Stimulated activated CD8-positive, alpha-beta memory T cell treated with anti-CD3 and anti-CD28 coated beads, Interleukin-4, amount 100 ng/mL, for 24 hours (primary cell): ENCODE measurements at regions not wholly inside any gene's neighbourhood (a gene's known extent, or its start where the extent isn't known, plus 50 kb on each side); places are given as distances from the start of the nearest gene placed in this dataset.

ENCODE experiments used
- DNase-seq: peaks from one replicate; pipeline ENCODE4 v3.0.0-alpha.2; 2020; ENCODE audit warnings: low read depth

DNA sequence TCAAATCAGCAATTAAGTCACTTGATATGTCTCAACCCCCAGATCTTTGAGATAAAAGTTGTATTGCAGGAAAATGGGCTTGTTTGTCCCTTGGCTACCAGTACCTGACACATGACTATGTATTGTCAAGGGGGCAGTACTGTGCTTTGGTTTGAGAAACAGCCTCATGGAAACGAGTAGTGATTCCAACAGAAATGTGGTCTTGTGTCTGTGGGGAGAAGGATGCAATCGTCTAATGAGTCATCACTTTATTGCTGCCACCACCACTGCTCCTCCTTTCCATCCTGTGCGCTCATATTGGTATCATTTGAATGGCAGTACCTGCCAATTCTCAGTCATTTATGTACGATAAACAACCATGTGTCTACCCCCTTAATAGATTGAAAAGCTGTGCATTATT is 72.8 kb upstream of the ARHGAP5 start:
- DNase-seq, result no peak

GRCh38 chr14:32005628-32006027 is 71.5 kb upstream of the ARHGAP5 start:
- no peak for DNase-seq

- DNase-seq, result no peak
These were observed 70.6 kb upstream of the ARHGAP5 start for GRCh38 chr14:32006263-32007110.

- no peak for DNase-seq
These were observed 69.2 kb upstream of the ARHGAP5 start for GRCh38 chr14:32007755-32008362.

- no peak for DNase-seq
These were observed 68.4 kb upstream of the ARHGAP5 start for GRCh38 chr14:32008602-32009193.

- DNase-seq, result no peak
These were observed 67.7 kb upstream of the ARHGAP5 start for GRCh38 chr14:32009221-32009975.

DNA sequence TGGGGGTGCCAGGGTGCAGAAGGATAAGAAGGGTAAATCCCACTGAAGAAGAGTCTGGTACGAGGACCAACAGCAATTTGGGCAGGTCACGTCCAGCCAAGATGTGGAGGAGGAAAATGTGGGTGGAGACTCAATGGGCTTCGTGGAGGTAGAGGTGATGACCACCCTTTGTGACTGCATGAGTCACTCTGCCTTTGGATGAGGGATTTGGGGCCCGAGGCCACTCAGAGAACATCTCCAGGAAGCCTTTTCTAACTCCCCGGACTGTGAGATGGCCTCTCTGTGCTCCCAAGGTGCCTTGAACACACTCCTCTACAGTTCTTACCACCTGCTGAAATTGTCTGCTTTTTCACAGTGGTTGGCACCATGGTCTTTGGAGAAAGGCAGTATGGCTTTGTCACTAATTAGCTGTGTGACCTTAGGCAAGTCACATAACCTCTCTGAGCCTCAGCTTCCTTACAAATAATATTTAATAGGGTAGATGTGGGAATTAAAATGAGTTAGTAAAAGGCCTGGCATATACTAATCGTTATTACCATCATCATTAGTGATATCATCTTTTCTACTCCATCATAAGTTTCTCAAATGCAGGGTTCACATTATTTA is 67.0 kb upstream of the ARHGAP5 start:
- DNase-seq, result no peak

GRCh38 chr14:32010604-32011125 is 66.4 kb upstream of the ARHGAP5 start:
- no peak for DNase-seq

DNA sequence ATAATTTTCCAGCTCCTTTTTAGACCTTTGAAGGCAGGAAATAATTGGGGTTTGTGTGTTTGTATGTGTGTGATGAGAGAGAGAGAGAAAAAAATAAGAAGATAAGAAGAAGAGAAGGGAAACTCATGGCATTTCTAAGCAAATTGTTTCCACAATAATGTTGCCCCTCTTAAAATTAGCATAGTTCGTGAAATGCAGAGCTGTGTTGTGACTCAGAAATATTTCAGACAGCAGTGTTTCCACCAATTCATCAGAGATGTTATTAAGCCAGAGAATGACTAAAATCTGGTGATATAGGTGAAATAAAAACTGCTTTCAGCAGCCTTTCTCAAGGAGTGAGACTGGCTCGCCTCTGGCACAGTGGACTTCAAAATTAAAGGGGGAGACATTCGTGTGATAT is 65.9 kb upstream of the ARHGAP5 start:
- DNase-seq, result no peak

DNA sequence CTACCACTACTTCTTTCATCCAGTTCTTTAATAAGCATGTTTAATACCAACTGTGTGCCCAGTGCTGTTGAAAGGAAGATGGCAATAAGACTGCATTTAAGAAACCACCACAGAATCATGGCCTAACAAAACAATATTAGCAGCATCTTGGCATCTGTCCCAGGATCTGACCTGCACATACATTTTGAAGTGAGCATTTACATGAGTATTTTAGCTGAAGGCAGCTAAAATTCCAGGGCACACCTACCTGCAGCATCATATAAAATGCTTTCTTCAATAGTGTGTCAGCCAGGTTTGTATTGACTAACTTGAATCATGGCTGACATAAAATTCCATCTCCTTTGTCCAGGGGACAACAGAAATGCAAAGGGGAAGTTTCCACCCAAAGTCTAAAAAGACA is 65.0 kb upstream of the ARHGAP5 start:
- no peak for DNase-seq

- DNase-seq, result no peak
These were observed 64.5 kb upstream of the ARHGAP5 start for GRCh38 chr14:32012571-32012970.

DNA sequence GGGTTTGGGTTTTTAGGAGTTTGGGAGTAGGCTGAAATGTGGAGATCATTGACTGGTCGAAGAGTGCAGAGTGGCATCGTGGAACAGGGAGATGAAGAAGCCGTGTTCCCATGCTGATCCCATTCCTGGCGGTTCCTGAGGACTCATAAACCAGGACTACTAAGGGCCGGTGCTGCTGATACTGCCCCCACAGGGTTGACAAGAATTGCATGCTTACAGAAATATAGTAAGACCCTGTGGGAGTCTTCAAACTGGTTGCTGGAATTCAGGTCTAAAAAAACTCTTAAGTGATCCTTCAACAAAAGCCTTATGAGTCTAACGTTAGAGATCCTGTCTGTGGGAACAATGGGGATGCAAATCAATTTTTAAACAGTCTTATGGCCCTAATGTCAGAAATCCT is 64.0 kb upstream of the ARHGAP5 start:
- no peak for DNase-seq

- DNase-seq, result no peak
These were observed 63.0 kb upstream of the ARHGAP5 start for GRCh38 chr14:32014057-32014456.

- no peak for DNase-seq
These were observed 62.6 kb upstream of the ARHGAP5 start for GRCh38 chr14:32014498-32014897.

GRCh38 chr14:32015166-32015565 is 61.9 kb upstream of the ARHGAP5 start:
- no peak for DNase-seq

- DNase-seq, result no peak
These were observed 59.5 kb upstream of the ARHGAP5 start for GRCh38 chr14:32017587-32017986.

GRCh38 chr14:32018391-32019092 is 58.6 kb upstream of the ARHGAP5 start:
- DNase-seq, result no peak

DNA sequence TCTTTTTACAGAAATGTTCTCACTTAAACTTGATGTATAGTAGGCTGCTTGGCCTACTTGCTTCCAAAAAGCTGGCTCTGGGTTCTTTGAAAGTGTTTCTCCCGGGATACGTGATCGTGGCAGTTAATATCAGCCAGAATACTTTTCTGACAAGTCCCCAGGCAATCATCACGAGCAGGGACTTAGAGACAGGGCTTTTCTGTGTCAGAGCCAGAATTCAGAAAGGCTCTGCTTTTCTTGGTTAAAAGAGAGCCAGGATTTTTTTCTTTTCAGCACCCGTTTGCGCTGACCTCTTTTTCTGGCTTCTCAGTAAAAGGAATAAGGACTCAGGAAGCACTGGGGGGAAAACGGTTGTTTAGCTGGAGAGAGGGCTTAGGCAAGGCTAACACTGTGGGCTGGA is 57.8 kb upstream of the ARHGAP5 start:
- no peak for DNase-seq

GRCh38 chr14:32020882-32021281 is 56.2 kb upstream of the ARHGAP5 start:
- DNase-seq, result no peak

GRCh38 chr14:32021341-32021740 is 55.8 kb upstream of the ARHGAP5 start:
- DNase-seq, result no peak

DNA sequence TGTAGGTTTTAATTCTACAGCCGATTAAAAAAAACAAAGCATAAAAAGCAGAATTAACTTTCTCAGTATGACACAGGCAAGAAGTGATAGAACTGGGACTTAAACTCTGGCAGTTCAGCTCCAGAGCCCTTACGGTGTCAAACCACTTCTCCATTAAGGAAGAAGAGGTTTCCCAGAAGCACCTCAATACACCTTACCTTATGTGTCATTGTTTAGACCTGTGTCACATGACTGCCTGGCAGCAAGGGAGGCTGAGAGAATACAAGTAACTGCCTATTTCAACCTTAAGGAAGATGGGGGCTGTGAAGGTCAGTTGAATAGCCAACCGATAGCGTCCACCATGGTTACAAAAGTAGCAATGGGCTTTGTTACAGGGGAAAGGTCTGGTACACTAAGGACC is 54.6 kb upstream of the ARHGAP5 start:
- DNase-seq, result no peak
